ENCODE measurements at regions not wholly inside any gene's neighbourhood (a gene's known extent, or its start where the extent isn't known, plus 50 kb on each side); places are given as distances from the start of the nearest gene placed in this dataset.

- no peak for DNase-seq
These were observed 332.9 kb upstream of the PRDM1 start for GRCh38 chr6:105753207-105753606.

GRCh38 chr6:105750089-105750488 lies 336.0 kb upstream of the PRDM1 start:
- DNase-seq, result no peak

DNA sequence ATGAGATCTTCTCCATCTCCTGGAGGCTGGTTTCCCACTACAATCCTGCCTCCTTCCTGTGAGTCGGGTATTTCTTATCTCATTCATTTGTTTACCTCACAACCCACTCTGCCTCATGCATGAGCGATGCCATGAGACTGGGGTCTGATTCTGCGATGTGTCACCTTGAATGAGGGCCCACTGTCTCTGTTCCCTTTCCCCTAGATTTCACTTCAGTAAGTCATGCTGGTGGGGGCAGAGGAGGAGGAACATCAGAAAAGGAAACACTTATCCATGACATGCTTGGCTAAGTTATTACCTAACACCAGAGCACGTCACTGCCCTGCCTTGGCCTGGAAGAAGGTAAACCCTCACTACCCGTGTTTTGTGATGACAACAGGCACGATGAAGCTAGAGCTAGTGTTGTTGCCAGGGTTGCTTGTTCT lies 337.4 kb upstream of the PRDM1 start:
- DNase-seq, result no peak

DNA sequence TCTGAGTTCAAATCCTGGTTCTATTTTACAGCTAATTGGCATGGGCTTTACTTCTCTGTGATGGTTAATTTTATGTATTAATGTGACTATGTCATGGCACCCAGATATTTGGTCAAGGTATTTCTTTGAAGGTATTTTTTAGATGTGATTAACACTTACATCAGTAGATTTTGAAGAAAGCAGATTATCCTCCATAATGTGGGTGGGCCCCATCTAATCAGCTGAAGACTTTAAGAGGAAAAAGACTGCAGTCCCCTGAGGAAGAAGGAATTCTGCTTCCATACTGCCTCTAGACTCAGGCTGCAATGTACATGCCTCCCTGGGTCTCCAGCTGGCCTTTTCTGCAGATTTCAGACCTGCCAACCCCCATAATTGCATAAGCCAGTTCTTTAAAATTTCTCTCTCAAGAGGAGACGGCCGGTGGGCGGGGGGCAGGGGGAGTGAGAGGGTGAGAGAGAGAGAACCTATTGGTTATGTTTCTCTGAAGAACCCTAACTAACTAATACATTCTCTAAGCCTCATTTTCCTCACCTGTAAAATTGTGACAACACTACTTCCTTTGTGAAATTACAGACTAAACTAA lies 338.2 kb upstream of the PRDM1 start:
- DNase-seq, result no peak

- no peak for DNase-seq
These were observed 339.6 kb upstream of the PRDM1 start for GRCh38 chr6:105746509-105746908.

DNA sequence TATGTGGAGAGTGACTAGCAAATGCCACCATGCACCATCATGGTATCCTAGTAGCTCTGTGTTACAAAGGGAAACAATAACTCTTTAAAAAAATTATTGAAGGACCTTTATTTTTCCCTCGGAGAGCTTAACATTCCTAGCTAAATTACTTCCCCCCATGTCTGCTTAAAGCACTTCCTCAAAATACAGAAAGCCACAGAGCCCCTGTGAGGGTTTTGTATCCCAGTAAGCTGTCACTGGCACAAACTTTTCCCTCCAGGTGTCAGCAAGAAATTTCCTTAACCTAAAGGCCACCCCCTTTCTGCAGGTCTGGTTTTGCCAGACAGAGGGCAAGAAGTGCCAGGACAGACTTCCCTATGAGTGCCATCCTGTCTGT lies 340.0 kb upstream of the PRDM1 start:
- DNase-seq, result no peak

- no peak for DNase-seq
These were observed 340.5 kb upstream of the PRDM1 start for GRCh38 chr6:105745464-105746129.

- DNase-seq, result no peak
These were observed 341.3 kb upstream of the PRDM1 start for GRCh38 chr6:105744815-105745214.

- no peak for DNase-seq
These were observed 338.2 kb upstream of the PREP start for GRCh38 chr6:105740946-105741645.

DNA sequence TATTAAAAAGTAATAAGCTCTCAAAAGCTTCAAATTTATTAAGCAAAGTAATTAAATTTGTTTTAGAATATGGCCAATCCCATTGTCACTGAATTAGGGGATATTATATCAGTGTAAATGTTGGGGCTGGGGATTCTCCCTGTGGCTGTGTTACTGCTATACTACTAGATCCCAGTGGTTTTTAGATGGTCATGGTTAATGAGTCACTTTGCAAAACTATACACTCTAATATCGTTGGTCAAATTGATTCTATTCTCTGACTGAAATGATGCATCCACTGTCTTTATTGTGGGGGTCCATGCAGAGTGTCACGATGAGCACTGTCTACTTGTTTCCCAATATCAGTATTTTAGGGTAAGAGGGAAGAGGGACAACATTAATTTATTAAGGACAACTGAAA lies 336.9 kb upstream of the PREP start:
- DNase-seq, result no peak

- peak; percentile 39 for DNase-seq
These were observed 330.8 kb upstream of the PREP start for GRCh38 chr6:105733556-105734162.

DNA sequence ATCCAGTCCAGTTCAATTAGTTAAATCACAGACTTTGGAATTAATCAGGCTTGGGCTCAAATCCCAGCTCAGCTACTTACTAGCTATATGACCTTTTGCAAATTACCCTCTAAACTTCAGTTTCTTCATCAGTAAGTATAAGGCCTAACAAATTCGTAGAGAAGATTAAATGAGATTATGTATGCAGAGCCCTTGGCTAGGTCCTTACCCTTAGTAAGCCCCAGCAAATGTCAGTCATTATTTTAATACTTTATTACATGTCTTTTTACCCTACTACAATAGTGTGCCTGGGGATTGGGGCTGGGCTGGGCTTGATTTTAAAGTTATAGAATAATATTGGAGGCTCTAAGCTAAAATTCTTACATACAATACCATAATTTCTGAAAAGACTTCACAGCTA lies 326.1 kb upstream of the PREP start:
- DNase-seq, result no peak

GRCh38 chr6:105726902-105727655 lies 324.2 kb upstream of the PREP start:
- DNase-seq, result no peak

DNA sequence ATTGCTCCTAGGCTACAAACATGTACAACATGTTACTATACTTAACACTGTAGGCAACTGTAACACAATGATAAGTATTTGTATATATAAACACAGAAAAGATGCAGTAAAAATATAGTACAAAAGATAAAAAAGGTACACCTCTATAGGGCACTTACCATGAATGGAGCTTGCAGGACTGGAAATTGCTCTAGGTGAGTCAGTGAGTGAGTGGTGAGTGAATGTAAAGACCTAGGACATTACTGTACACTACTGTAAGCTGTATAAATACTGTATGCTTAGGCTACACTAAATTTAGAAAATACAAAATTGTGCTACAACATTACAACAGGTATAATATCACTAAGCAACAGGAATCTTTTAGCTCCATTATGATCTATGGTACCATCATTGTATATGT lies 312.0 kb upstream of the PREP start:
- DNase-seq, result no peak

- no peak for DNase-seq
These were observed 310.7 kb upstream of the PREP start for GRCh38 chr6:105713474-105714118.

DNA sequence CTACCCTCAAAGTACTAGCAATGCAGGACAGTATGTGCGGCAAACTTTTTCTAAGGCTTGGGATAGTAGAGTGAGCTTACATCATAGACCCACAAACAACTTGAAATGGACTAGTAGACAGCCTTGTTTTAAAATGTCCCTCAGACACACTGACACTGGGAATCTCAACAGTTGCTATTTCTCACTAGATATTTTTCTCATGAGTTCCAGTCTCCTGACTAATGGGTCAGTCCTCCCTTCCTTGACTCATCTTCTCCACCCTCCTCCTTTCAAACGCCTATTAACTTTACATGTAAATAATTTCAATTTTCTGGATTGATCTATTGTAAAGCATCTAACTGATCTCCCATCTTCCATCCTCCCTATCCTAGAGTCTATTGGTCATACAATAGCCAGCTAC lies 308.3 kb upstream of the PREP start:
- no peak for DNase-seq

DNA sequence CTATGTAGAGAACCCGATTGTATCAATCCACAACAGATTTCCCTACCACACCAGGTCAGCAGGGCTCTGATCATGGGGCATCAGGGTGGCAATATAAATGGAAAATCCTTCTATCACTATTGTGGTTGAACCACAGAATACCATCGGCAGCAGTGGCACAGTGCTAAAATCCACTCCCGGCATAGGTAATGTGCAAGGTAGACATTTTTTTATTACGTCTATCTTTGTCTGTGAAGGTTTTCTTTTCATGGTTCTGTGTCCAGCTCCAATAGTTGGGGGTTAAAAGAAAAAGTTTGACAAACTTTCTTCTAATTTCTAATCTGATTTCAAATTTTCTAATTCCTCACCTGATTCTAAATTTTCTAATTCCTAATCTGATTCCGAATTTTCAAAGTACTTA lies 302.7 kb upstream of the PREP start:
- DNase-seq, result no peak

GRCh38 chr6:105695461-105695860 lies 292.6 kb upstream of the PREP start:
- no peak for DNase-seq

DNA sequence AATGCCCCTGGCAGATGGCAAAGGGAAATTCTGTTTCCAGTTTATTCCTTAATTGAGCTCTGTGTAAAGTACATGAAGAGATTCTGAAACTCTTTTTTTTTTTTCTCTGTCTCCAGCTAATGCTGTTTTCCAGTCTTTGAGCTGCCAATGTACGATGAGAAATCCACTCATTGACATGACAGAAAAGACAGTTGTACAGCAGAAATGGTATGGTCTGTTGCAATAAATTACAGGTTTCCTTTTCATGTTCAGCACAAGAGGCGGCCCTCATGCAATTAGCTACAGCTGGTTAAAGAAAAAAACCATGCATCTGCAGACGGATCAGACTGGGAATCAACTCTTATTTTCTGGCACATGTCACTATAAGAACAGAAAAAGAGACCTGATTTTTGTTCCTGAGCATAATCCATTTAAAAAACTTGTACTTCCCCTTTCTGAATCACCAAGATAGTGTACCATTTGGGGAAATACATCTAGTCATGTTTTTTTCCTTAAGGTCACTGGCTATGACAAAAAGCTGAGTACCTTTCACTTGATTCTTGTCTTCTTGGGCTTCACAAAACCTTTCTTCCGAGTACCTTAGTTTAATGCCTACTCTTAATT lies 289.8 kb upstream of the PREP start:
- no peak for DNase-seq

GRCh38 chr6:105691971-105692370 lies 289.1 kb upstream of the PREP start:
- DNase-seq, result no peak

DNA sequence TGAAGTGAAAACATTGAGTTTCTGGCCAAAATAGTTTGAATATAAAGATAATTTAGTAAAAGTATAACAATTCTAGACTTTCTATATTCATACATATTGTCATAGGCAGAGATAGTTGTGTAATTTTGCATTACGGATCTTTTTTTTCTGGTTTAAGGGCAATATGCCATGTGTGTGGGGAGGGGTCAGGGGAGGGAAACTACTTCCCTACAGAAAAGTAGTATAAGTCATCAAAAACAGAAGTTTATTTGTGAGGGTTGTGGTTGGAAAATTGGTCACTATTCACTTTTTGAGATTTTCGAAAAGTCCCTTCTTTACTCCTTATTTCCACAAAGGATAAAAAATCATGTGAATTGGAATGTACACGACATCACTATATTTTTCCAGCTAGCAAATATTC lies 288.2 kb upstream of the PREP start:
- DNase-seq, result no peak

DNA sequence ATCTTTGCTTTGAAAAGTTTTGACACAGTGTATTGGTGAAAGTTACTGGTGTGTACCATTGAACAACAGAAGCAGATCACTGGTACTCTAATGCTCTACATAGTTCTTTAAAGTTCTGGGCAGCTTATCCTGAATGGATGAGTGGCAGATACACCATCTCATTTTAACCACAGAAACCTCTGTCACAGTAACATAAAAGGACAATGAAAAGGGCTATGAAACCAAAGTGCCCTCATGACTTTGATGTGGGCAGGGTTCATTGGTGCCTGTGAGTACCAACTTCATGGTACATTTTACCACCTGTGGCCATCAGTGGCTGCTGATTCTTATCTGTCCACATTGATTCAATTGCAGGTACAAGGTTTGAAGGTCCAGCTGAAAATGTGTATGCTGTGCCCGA lies 285.7 kb upstream of the PREP start:
- no peak for DNase-seq

All from RPMI8226 (cell line).